Lower lobe of right lung (tissue), 2 donors: ENCODE measurements at regions not wholly inside any gene's neighbourhood (a gene's known extent, or its start where the extent isn't known, plus 50 kb on each side); places are given as distances from the start of the nearest gene placed in this dataset.

ENCODE experiments used
- ATAC-seq, 2 donors: fragments of 200-7000 bp; cut with Tn5 transposase; one replicate each; pipeline ENCODE4 v1.9.1; 2020 to 2022; ENCODE audit warnings: mild to moderate bottlenecking in 2 of 2, moderate library complexity in 2 of 2
- DNase-seq: peaks from one replicate; pipeline ENCODE4 v3.0.0-alpha.2; 2020
- H3K27ac ChIP-seq: fragments of 200-600 bp; one replicate; pipeline ENCODE4 v1.8.0; 2022
- H3K27me3 ChIP-seq: fragments of 200-600 bp; one replicate; pipeline ENCODE4 v1.8.0; 2022; ENCODE audit warnings: low read depth
- H3K36me3 ChIP-seq: fragments of 200-600 bp; one replicate; pipeline ENCODE4 v1.8.0; 2022; ENCODE audit warnings: mild to moderate bottlenecking
- H3K4me1 ChIP-seq: fragments of 200-600 bp; one replicate; pipeline ENCODE4 v1.8.0; 2022
- H3K4me3 ChIP-seq: fragments of 200-600 bp; one replicate; pipeline ENCODE4 v1.8.0; 2022; ENCODE audit warnings: mild to moderate bottlenecking
- H3K9me3 ChIP-seq: fragments of 200-600 bp; one replicate; pipeline ENCODE4 v1.8.0; 2022
- intact Hi-C: fragments of 100-400 bp; cut with DNase I; formaldehyde crosslinking; loops from one replicate; pipeline ENCODE4 v1.11.0; 2022
- TF ChIP-seq, protein P1 (sequence below): fragments of 200-600 bp; IDR thresholded peaks from one replicate; pipeline ENCODE4 v1.8.0; 2022; ENCODE audit warnings: antibody characterized with exemption, mild to moderate bottlenecking
- donor health status: DM: no; HTN: yes; CAD: no; lungs with severe emphysema.

DNA sequence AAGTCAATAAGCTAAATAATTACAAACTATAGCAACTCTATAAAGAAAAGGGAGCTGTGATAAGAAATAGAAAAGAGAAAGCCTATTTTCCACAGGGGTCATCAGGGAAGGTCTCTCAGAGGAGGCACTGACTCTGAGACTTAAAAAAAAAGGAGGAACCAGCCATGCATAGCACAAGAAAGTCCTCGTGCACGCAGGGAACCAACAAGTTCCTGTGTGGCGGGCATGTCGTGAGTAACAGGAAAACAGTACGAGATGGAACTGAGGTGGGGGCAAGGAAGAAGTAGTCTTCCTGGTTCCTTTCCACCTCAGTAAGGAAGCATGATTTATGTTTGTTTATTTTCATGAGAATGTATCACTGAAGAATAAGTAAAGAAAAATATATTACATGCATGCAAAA, 367.0 kb upstream of the TMEM132C start:
- TF ChIP-seq, protein P1, sequence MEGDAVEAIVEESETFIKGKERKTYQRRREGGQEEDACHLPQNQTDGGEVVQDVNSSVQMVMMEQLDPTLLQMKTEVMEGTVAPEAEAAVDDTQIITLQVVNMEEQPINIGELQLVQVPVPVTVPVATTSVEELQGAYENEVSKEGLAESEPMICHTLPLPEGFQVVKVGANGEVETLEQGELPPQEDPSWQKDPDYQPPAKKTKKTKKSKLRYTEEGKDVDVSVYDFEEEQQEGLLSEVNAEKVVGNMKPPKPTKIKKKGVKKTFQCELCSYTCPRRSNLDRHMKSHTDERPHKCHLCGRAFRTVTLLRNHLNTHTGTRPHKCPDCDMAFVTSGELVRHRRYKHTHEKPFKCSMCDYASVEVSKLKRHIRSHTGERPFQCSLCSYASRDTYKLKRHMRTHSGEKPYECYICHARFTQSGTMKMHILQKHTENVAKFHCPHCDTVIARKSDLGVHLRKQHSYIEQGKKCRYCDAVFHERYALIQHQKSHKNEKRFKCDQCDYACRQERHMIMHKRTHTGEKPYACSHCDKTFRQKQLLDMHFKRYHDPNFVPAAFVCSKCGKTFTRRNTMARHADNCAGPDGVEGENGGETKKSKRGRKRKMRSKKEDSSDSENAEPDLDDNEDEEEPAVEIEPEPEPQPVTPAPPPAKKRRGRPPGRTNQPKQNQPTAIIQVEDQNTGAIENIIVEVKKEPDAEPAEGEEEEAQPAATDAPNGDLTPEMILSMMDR, result no peak
- H3K4me3 ChIP-seq, result no peak overlapping the region
- H3K4me1 ChIP-seq, result no peaks in the 10 kb centered on the region
- no peaks in the 10 kb centered on the region for H3K36me3 ChIP-seq
- intact Hi-C loops, result no loop called here
- H3K27me3 ChIP-seq, result no peaks in the 10 kb centered on the region
- H3K9me3 ChIP-seq, result no peaks in the 10 kb centered on the region
- ATAC-seq, result no peak
- H3K27ac ChIP-seq, result no peak overlapping the region
- no peak for DNase-seq

DNA sequence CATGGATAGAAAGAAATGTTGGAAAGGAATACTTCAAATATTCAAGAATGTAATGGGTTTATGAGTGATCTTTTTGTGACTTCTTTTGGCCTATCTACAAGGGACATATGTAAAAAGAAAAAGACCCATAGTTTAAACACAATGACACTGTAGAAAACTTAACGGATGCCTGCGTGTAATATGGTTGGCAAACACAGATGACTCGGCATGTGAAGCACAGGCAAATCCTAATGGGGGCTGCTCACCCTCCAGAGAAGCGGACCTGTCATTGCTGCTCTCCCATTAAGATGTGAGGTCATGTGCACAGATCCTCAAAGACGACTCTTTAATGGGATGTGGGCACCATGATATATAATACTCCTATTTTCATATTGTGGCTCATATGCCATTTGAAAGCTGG, 366.6 kb upstream of the TMEM132C start:
- TF ChIP-seq, protein P1, result no peak
- Histone ChIP-seq H3K36me3 (no peaks in the 10 kb centered on the region), H3K4me1 (no peaks in the 10 kb centered on the region), H3K9me3 (no peaks in the 10 kb centered on the region), H3K27me3 (no peaks in the 10 kb centered on the region), H3K4me3 (no peak overlapping the region), H3K27ac (no peak overlapping the region)
- no peak for ATAC-seq
- intact Hi-C loops, result no loop called here
- DNase-seq, result no peak

DNA sequence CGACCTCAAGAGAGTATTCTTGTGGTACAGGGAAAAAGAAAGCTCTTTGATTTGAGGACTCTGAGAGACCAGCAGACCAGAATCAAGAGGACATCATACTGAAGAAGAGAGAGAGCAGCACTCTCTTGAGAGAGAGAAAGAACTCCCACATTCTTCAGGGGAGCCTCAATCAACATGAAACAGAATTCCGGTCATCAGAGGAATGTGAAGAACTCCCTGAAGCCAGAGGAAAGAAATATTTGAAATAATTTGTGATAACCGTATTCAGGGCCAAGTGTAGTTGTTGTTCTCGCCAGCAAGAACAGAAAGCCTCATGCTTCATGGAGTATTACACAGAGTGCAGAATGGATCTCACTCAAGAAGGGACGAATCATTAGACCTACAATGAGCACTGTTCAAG, 363.8 kb upstream of the TMEM132C start:
- H3K4me3 ChIP-seq, result no peak overlapping the region
- H3K4me1 ChIP-seq, result no peaks in the 10 kb centered on the region
- DNase-seq, result no peak
- H3K9me3 ChIP-seq, result no peaks in the 10 kb centered on the region
- intact Hi-C loops, result no loop called here
- no peaks in the 10 kb centered on the region for H3K36me3 ChIP-seq
- no peak for ATAC-seq
- no peaks in the 10 kb centered on the region for H3K27me3 ChIP-seq
- H3K27ac ChIP-seq, result no peak overlapping the region
- TF ChIP-seq, protein P1, result no peak

DNA sequence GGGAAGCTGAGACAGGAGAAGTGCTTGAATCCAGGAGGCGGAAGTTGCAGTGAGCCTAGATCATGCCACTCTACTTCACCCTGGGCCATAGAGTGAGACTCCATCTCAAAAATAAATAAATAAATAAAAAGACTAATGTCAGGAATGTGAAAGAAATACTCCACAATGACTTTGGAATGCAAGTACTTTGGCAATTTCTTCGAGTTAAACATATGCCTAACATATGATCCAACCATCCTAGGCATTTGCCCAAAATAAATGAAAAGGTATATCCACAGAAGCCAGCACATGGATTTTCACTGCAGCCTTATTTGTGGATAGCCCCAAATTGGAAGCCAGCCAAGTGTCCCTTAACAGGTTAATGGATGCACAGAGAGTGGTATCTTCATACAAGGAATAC, 357.9 kb upstream of the TMEM132C start:
- H3K27ac ChIP-seq, result no peak overlapping the region
- H3K36me3 ChIP-seq, result no peaks in the 10 kb centered on the region
- TF ChIP-seq, protein P1, result no peak
- H3K9me3 ChIP-seq, result no peaks in the 10 kb centered on the region
- no peaks in the 10 kb centered on the region for H3K27me3 ChIP-seq
- no peak overlapping the region for H3K4me3 ChIP-seq
- no peak for ATAC-seq
- intact Hi-C loops, result no loop called here
- DNase-seq, result no peak
- H3K4me1 ChIP-seq, result no peaks in the 10 kb centered on the region

DNA sequence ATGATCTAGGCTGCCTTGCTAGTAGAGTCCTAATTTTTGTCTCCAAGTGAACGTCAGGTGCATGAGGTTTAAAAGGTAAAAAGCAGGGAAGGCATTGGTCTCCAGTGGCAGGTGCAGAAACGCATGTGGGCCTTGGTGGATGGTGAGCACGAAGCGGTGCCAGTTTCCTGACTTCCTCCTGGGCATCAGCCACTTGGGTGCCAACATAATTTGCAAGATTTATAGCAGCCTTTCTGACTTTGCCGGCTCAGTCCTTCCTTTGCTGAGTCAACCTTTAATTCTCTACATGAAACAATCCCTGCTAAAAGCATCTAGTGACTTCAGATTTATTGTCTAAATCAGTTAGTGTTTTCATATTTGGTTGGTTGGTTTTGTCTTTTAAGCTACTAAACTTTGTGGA, 355.7 kb upstream of the TMEM132C start:
- no peaks in the 10 kb centered on the region for H3K36me3 ChIP-seq
- intact Hi-C loops, result no loop called here
- H3K27me3 ChIP-seq, result no peaks in the 10 kb centered on the region
- no peaks in the 10 kb centered on the region for H3K4me1 ChIP-seq
- ATAC-seq (no peak), DNase-seq (no peak)
- H3K4me3 ChIP-seq, result no peak overlapping the region
- no peak overlapping the region for H3K27ac ChIP-seq
- TF ChIP-seq, protein P1, result no peak
- H3K9me3 ChIP-seq, result no peaks in the 10 kb centered on the region

DNA sequence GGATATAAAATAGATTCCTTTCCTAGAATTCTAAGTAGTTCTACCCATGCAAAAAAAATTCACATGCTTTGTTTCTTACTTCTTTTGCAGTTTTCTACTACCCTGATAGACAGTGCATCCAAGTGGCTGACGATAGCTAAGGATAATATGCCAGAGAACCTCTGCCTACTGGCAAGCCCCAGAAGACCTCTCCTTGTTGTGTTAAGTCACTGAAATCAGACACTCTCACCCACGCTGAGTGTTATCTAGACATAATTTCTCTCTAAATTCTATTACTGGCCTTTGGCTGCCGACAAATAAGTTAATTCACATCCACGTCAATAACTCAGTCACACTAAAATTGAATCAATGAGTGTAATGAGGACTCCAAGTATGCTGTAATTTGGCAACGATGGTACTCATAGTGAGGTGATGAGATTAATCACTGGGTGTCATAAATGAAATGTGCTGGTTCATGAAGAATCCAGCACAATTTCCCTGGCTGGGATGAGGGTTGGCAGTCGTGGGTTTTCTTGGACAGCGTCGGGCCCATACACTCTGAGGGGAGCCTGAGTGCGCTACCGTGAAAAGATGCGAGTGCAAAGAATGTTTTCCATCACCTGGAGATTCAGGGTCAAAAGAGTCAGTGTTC, 354.8 kb upstream of the TMEM132C start:
- Histone ChIP-seq H3K9me3 (no peaks in the 10 kb centered on the region), H3K4me3 (no peak overlapping the region), H3K27ac (no peak overlapping the region), H3K27me3 (no peaks in the 10 kb centered on the region), H3K36me3 (no peaks in the 10 kb centered on the region), H3K4me1 (no peaks in the 10 kb centered on the region)
- TF ChIP-seq, protein P1, result no peak
- no peak for ATAC-seq
- DNase-seq, result no peak
- intact Hi-C loops, result no loop called here
